ENCODE measurements at regions not wholly inside any gene's neighbourhood (a gene's known extent, or its start where the extent isn't known, plus 50 kb on each side); places are given as distances from the start of the nearest gene placed in this dataset.

GRCh38 chr2:220275454-220275853 is 648.0 kb downstream of the SLC4A3 start:
- no peak for TF ChIP-seq CTCF (conservative IDR thresholded peaks at IDR 0.05; ENCODE audit: low read length)
- H3K4me3 ChIP-seq (ENCODE audit: low read length) = no peak overlapping the region
- DNase-seq (ENCODE audit: low read depth) = peak; percentile 15

GRCh38 chr2:220276741-220277444 is 649.5 kb downstream of the SLC4A3 start:
- DNase-seq (ENCODE audit: low read depth) = peak; percentile 82
- H3K4me3 ChIP-seq (ENCODE audit: low read length) = no peak overlapping the region
- TF ChIP-seq CTCF (conservative IDR thresholded peaks at IDR 0.05; ENCODE audit: low read length) = no peak

GRCh38 chr2:220277445-220277975 is 650.1 kb downstream of the SLC4A3 start:
- TF ChIP-seq CTCF (conservative IDR thresholded peaks at IDR 0.05; ENCODE audit: low read length) = no peak
- H3K4me3 ChIP-seq (ENCODE audit: low read length) = no peak overlapping the region
- DNase-seq (ENCODE audit: low read depth) = peak; percentile 88

- H3K4me3 ChIP-seq (ENCODE audit: low read length) = no peak overlapping the region
- DNase-seq (ENCODE audit: low read depth) = no peak
- no peak for TF ChIP-seq CTCF (conservative IDR thresholded peaks at IDR 0.05; ENCODE audit: low read length)
Observed at GRCh38 chr2:220278022-220278421, 650.6 kb downstream of the SLC4A3 start.

- no peak for TF ChIP-seq CTCF (conservative IDR thresholded peaks at IDR 0.05; ENCODE audit: low read length)
- H3K4me3 ChIP-seq (ENCODE audit: low read length) = no peak overlapping the region
- peak; percentile 62 for DNase-seq (ENCODE audit: low read depth)
Observed at GRCh38 chr2:220279372-220279771, 651.9 kb downstream of the SLC4A3 start.

- H3K4me3 ChIP-seq (ENCODE audit: low read length) = no peak overlapping the region
- peak; percentile 33 for DNase-seq (ENCODE audit: low read depth)
- no peak for TF ChIP-seq CTCF (conservative IDR thresholded peaks at IDR 0.05; ENCODE audit: low read length)
Observed at GRCh38 chr2:220279840-220280239, 652.4 kb downstream of the SLC4A3 start.

GRCh38 chr2:220280736-220281135 is 653.3 kb downstream of the SLC4A3 start:
- DNase-seq (ENCODE audit: low read depth) = no peak
- no peak for TF ChIP-seq CTCF (conservative IDR thresholded peaks at IDR 0.05; ENCODE audit: low read length)
- H3K4me3 ChIP-seq (ENCODE audit: low read length) = no peak overlapping the region

Measured in AG10803 (cell line).